ENCODE measurements at regions not wholly inside any gene's neighbourhood (a gene's known extent, or its start where the extent isn't known, plus 50 kb on each side); places are given as distances from the start of the nearest gene placed in this dataset.

GRCh38 chr13:88450515-88450914 lies 779.3 kb downstream of the SLITRK5 start:
- intact Hi-C loops (cut with micrococcal nuclease), result no loop called here
- Histone ChIP-seq H3K4me2 (ENCODE audit: insufficient read depth, low read length) (no peak overlapping the region), H3K79me2 (ENCODE audit: control insufficient read depth, insufficient read depth, low read length) (no peaks in the 10 kb centered on the region), H3K36me3 (ENCODE audit: control insufficient read depth, insufficient read depth, low read length) (no peaks in the 10 kb centered on the region), H4K20me1 (replicated peaks; ENCODE audit: control insufficient read depth, insufficient read depth, low read length) (no peaks in the 10 kb centered on the region), H3K27me3 (ENCODE audit: control insufficient read depth in 2 of 2, insufficient read depth in 2 of 2, low read length in 2 of 2) (no peaks in the 10 kb centered on the region), H2AFZ (ENCODE audit: low read depth, low read length) (no peak overlapping the region), H3K9ac (ENCODE audit: insufficient read depth in 1 of 2, low read depth in 2 of 2, low read length in 2 of 2) (no peak overlapping the region), H3K9me3 (replicated peaks; ENCODE audit: control insufficient read depth, insufficient read depth, low read depth, low read length) (no peaks in the 10 kb centered on the region), H3K4me1 (replicated peaks in 1 of 2; ENCODE audit: control insufficient read depth in 2 of 2, insufficient read depth in 2 of 2, low read length in 2 of 2) (no peaks in the 10 kb centered on the region), H3K27ac (ENCODE audit: extremely low read depth, low read depth, low read length) (no peak overlapping the region), H3K9me1 (ENCODE audit: control insufficient read depth, insufficient read depth, low read length) (no peaks in the 10 kb centered on the region), H3K4me3 (no peak overlapping the region)
- TF ChIP-seq, protein P1, sequence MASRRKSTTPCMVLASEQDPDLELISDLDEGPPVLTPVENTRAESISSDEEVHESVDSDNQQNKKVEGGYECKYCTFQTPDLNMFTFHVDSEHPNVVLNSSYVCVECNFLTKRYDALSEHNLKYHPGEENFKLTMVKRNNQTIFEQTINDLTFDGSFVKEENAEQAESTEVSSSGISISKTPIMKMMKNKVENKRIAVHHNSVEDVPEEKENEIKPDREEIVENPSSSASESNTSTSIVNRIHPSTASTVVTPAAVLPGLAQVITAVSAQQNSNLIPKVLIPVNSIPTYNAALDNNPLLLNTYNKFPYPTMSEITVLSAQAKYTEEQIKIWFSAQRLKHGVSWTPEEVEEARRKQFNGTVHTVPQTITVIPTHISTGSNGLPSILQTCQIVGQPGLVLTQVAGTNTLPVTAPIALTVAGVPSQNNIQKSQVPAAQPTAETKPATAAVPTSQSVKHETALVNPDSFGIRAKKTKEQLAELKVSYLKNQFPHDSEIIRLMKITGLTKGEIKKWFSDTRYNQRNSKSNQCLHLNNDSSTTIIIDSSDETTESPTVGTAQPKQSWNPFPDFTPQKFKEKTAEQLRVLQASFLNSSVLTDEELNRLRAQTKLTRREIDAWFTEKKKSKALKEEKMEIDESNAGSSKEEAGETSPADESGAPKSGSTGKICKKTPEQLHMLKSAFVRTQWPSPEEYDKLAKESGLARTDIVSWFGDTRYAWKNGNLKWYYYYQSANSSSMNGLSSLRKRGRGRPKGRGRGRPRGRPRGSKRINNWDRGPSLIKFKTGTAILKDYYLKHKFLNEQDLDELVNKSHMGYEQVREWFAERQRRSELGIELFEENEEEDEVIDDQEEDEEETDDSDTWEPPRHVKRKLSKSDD (conservative IDR thresholded peaks at IDR 0.05; ENCODE audit: low read length), result no peak
- TF ChIP-seq HOXB6 (CRISPR knock-in tag; IDR thresholded peaks at IDR 0.05; ENCODE audit: borderline replicate concordance), result no peak
- no peak for TF ChIP-seq FOXA3 (CRISPR knock-in tag; conservative IDR thresholded peaks at IDR 0.05 in 1 of 2, IDR thresholded peaks at IDR 0.05 in 1 of 2)
- TF ChIP-seq CTBP1 (IDR thresholded peaks at IDR 0.05; ENCODE audit: borderline replicate concordance), result no peak
- no peak for TF ChIP-seq U2AF1 (optimal IDR thresholded peaks at IDR 0.05; ENCODE audit: low read depth, low read length)
- TF ChIP-seq ZNF174 (CRISPR knock-in tag; IDR thresholded peaks at IDR 0.05), result no peak
- TF ChIP-seq, protein P2, sequence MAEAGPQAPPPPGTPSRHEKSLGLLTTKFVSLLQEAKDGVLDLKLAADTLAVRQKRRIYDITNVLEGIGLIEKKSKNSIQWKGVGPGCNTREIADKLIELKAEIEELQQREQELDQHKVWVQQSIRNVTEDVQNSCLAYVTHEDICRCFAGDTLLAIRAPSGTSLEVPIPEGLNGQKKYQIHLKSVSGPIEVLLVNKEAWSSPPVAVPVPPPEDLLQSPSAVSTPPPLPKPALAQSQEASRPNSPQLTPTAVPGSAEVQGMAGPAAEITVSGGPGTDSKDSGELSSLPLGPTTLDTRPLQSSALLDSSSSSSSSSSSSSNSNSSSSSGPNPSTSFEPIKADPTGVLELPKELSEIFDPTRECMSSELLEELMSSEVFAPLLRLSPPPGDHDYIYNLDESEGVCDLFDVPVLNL (CRISPR knock-in tag; IDR thresholded peaks at IDR 0.05; ENCODE audit: low read depth), result no peak
- TF ChIP-seq ZFP30 (CRISPR knock-in tag; IDR thresholded peaks at IDR 0.05; ENCODE audit: borderline replicate concordance), result no peak
- no peak for FAIRE-seq
- 0% methylated on average over 2 of the region's 2 CpGs for WGBS (ENCODE audit: insufficient coverage, low coverage, missing lambda C conversion rate)
- DNase-seq (ENCODE audit: extremely low read depth in 1 of 4, low spot score in 3 of 4), result no peak
- ChIA-PET POLR2A (no interaction called here), CTCF (ENCODE audit: low intra/inter-chr PET ratio) (no interaction called here)
- in situ Hi-C loops (cut with MboI), result no loop called here
- ATAC-seq, result no peak
- no TSS peak for BruUV-seq (replicated peaks)

Measured in K562 (cell line).